ENCODE measurements at regions not wholly inside any gene's neighbourhood (a gene's known extent, or its start where the extent isn't known, plus 50 kb on each side); places are given as distances from the start of the nearest gene placed in this dataset.
"Not testable (repeated sequence)": the region's sequence is repeated elsewhere in the genome, so short reads cannot be mapped to it uniquely, and the experiment has no call there.

- Mint-ChIP-seq H3K27me3 (peaks cover 17% of the 10 kb centered on the region), H3K4me3 (no peak overlapping the region), H3K4me1 (ENCODE audit: low read depth) (no peaks in the 10 kb centered on the region), H3K27ac (no peak overlapping the region), H3K36me3 (peaks cover 6% of the 10 kb centered on the region), H3K9me3 (ENCODE audit: low read depth) (peaks cover 11% of the 10 kb centered on the region)
These were observed 64.0 kb downstream of the TBR1 start for GRCh38 chr2:161480123-161480522.

- Mint-ChIP-seq H3K27me3 (peaks cover 11% of the 10 kb centered on the region), H3K4me3 (no peak overlapping the region), H3K27ac (no peak overlapping the region), H3K4me1 (ENCODE audit: low read depth) (no peaks in the 10 kb centered on the region), H3K9me3 (ENCODE audit: low read depth) (peaks cover 11% of the 10 kb centered on the region), H3K36me3 (peaks cover 6% of the 10 kb centered on the region)
These were observed 65.5 kb downstream of the TBR1 start for GRCh38 chr2:161481619-161482018.

DNA sequence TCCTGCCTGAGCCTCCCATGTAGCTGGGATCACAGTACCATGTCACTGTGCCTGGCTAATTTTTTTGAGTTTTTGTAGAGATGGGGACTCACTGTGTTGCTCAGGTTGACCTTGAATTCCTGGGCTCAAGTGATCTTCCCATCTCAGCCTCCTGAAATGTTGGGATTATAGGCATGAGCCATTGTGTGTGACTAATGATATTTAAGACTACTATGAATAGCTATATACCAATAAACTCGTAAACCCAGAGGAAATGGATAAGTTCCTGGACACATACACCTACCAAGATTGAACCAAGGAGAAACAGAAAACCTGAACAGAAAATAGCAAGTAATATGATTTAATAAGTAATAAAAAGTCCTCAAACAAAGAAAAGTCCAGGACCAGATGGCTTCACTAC, 68.0 kb downstream of the TBR1 start:
- Mint-ChIP-seq H3K4me1 (ENCODE audit: low read depth) (no peaks in the 10 kb centered on the region), H3K9me3 (ENCODE audit: low read depth) (peaks cover 11% of the 10 kb centered on the region), H3K27me3 (peaks cover 14% of the 10 kb centered on the region), H3K4me3 (no peak overlapping the region), H3K36me3 (peaks cover 6% of the 10 kb centered on the region), H3K27ac (no peak overlapping the region)

DNA sequence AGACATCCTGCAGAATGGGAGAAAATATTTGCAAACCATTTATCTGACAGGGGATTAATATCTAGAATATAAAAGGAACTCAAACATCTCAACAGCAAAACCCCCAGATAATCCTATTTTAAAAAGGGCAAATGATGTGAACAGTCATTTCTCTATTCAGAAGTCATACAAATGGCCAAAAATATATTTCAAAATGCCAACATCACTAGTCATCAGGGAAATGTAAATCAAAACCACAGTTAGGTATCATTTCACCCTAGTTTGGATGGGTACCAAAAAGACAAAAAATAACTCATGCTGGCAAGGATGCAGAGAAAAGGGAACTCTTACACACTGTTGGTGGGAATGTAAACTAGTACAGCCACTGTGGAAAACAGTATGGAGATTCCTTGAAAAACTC, 70.0 kb downstream of the TBR1 start:
- Mint-ChIP-seq H3K27me3 (peaks cover 17% of the 10 kb centered on the region), H3K9me3 (ENCODE audit: low read depth) (peaks cover 5% of the 10 kb centered on the region), H3K4me3 (no peak overlapping the region), H3K36me3 (peaks cover 3% of the 10 kb centered on the region), H3K27ac (no peak overlapping the region), H3K4me1 (ENCODE audit: low read depth) (no peaks in the 10 kb centered on the region)

DNA sequence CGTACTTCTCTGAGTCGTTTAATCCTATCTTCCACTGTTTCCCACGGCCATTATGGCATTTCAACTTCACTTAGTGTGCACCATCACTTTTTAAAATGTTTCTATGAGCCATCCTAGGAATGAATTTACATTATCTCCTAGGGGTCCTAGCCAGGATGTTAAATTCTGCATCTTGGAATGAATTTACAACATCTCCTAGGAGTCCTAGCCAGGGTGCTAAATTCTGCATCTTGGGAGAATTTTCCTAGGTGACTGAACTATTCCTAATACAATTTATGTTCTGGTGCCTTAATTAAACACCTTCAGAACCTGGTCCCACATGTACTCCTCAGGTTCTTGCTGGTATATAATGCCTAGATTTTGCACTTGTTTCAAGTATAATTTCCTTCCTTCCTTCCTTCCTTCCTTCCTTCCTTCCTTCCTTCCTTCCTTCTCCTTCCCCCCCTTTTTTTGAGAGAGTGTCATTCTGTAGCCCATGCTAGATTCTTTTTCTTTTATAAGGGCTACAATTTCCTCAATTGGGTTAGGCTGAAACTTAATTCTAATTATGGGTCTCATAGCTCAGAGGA, 72.1 kb downstream of the TBR1 start:
- H3K27ac Mint-ChIP-seq: no peak overlapping the region
- H3K36me3 Mint-ChIP-seq: no peaks in the 10 kb centered on the region
- no peaks in the 10 kb centered on the region for H3K4me1 Mint-ChIP-seq (ENCODE audit: low read depth)
- no peaks in the 10 kb centered on the region for H3K9me3 Mint-ChIP-seq (ENCODE audit: low read depth)
- H3K27me3 Mint-ChIP-seq: peaks cover 15% of the 10 kb centered on the region
- no peak overlapping the region for H3K4me3 Mint-ChIP-seq

- peaks cover 12% of the 10 kb centered on the region for H3K27me3 Mint-ChIP-seq
- no peaks in the 10 kb centered on the region for H3K9me3 Mint-ChIP-seq (ENCODE audit: low read depth)
- H3K36me3 Mint-ChIP-seq: no peaks in the 10 kb centered on the region
- no peaks in the 10 kb centered on the region for H3K4me1 Mint-ChIP-seq (ENCODE audit: low read depth)
- no peak overlapping the region for H3K4me3 Mint-ChIP-seq
- no peak overlapping the region for H3K27ac Mint-ChIP-seq
These were observed 72.8 kb downstream of the TBR1 start for GRCh38 chr2:161488879-161489278.

DNA sequence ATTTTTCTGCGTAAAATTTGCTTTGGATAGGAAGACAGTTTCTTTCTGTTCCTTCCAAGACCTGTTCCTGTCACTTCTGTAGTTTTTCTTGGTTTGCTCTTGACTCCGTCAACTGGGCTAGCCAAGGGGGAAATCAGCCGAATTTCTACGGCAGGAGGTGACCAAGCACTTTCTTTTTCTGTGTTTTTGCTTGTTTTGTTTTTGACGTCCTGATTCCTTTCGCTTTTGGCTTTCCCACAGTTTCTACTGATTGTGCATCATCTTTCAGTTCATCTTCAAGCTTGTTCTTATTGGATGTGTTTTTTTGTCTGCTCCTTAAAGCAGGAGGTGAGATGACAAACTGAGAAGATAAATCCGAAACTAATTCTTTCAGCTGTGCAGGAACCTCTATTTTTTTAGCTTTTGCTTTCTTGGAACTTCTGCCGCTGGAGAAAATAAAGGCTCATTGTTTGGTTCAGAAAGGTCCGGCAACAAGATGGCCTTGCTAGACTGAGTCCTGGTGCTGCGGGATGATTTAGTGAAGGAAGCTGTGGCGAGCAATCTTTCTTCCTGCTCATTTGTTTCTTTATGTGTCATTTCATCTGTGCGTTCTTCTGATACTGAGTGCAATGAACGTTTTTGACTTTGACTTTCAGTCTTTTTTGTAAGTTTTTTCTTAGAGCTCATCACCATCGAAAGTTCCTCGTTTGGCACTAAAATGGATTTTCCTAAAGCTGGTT, 85.0 kb downstream of the TBR1 start:
- peaks cover 11% of the 10 kb centered on the region for H3K4me1 Mint-ChIP-seq (ENCODE audit: low read depth)
- not testable (repeated sequence) for H3K36me3 Mint-ChIP-seq; H3K9me3 Mint-ChIP-seq (ENCODE audit: low read depth); H3K27ac Mint-ChIP-seq
- peaks cover 25% of the 10 kb centered on the region for H3K27me3 Mint-ChIP-seq
- H3K4me3 Mint-ChIP-seq: peak overlapping the region; percentile 78

GRCh38 chr2:161502279-161502678, 86.2 kb downstream of the TBR1 start:
- H3K4me1 Mint-ChIP-seq (ENCODE audit: low read depth): peaks cover 11% of the 10 kb centered on the region
- H3K9me3 Mint-ChIP-seq (ENCODE audit: low read depth); H3K4me3 Mint-ChIP-seq; H3K27ac Mint-ChIP-seq; H3K36me3 Mint-ChIP-seq: not testable (repeated sequence)
- peaks cover 23% of the 10 kb centered on the region for H3K27me3 Mint-ChIP-seq

DNA sequence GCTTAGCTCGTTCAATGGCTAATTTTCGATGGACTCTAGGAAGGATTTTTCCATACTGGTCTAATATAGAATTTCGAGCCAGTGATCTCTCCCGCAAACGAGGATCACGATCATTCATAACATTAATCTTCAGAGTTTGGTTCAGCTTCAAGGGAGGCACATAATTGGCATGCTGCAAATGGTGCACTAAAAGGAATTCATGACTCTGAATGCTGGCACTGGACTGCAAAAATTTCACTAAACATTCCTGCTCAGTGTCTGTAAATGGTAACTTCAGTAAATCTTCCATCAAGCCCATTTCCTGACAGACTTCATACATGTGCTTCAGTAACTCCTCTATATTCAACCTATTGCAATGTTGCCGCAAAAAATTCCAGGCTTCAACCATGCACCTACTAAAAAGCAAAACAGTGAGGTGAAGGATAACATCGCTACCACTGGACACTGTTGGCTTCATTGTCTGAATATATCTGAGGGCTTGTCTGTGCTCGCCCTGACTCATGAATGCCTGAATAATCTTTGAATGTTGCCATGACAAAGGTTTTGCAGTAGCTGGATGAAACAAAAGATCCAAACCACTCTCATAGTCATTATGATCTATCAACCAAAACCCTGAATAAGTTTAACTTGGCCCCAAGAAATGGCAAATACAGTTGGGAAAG, 88.7 kb downstream of the TBR1 start:
- not testable (repeated sequence) for H3K36me3 Mint-ChIP-seq; H3K4me3 Mint-ChIP-seq; H3K9me3 Mint-ChIP-seq (ENCODE audit: low read depth); H3K27ac Mint-ChIP-seq
- Mint-ChIP-seq H3K27me3 (peaks cover 21% of the 10 kb centered on the region), H3K4me1 (ENCODE audit: low read depth) (peaks cover 11% of the 10 kb centered on the region)

GRCh38 chr2:161505466-161505865, 89.4 kb downstream of the TBR1 start:
- H3K36me3 Mint-ChIP-seq; H3K4me3 Mint-ChIP-seq; H3K9me3 Mint-ChIP-seq (ENCODE audit: low read depth); H3K27ac Mint-ChIP-seq: not testable (repeated sequence)
- H3K4me1 Mint-ChIP-seq (ENCODE audit: low read depth): peaks cover 11% of the 10 kb centered on the region
- H3K27me3 Mint-ChIP-seq: peaks cover 21% of the 10 kb centered on the region

DNA sequence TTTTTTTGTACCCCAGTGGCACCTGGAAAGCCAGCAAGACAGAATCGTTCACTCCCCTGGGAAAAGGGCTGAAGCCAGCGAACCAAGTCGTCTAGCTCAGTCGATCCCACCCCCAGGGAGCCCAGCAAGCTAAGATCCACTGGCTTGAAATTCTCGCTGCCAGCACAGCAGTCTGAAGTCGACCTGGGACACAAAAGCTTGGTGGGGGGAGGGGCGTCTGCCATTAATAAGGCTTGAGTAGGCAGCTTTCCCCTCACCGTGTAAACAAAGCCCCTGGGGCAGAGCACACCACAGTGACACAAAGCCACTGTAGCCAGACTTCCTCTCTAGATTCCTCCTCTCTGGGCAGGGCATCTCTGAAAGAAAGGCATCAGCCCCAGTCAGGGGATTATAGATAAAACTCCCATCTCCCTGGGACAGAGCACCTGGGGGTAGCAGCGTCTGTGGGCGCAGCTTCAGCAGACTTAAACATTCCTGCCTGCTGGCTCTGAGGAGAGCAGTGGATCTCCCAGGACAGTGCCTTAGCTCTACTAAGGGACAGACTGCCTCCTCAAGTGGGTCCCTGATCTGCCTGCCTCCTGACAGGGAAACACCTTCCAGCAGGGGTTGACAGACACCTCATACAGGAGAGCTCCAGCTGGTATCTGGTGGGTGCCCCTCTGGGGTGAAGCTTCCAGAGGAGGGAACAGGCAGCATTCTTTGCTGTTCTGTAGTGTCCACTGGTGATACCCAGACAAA, 97.4 kb downstream of the TBR1 start:
- not testable (repeated sequence) for H3K27me3 Mint-ChIP-seq; H3K27ac Mint-ChIP-seq; H3K4me1 Mint-ChIP-seq (ENCODE audit: low read depth); H3K36me3 Mint-ChIP-seq; H3K9me3 Mint-ChIP-seq (ENCODE audit: low read depth); H3K4me3 Mint-ChIP-seq

GRCh38 chr2:161522796-161523195, 101.4 kb upstream of the SLC4A10 start:
- Mint-ChIP-seq H3K27me3 (peaks cover 2% of the 10 kb centered on the region), H3K9me3 (ENCODE audit: low read depth) (peaks cover 18% of the 10 kb centered on the region), H3K4me1 (ENCODE audit: low read depth) (no peaks in the 10 kb centered on the region), H3K4me3 (no peak overlapping the region), H3K36me3 (peaks cover 2% of the 10 kb centered on the region), H3K27ac (no peak overlapping the region)

GRCh38 chr2:161533218-161533617, 91.0 kb upstream of the SLC4A10 start:
- Mint-ChIP-seq H3K27ac (no peak overlapping the region), H3K27me3 (peaks cover 21% of the 10 kb centered on the region), H3K4me1 (ENCODE audit: low read depth) (no peaks in the 10 kb centered on the region), H3K4me3 (no peak overlapping the region), H3K9me3 (ENCODE audit: low read depth) (peaks cover 12% of the 10 kb centered on the region), H3K36me3 (no peaks in the 10 kb centered on the region)

GRCh38 chr2:161546635-161547034, 77.6 kb upstream of the SLC4A10 start:
- no peak overlapping the region for H3K4me3 Mint-ChIP-seq
- H3K36me3 Mint-ChIP-seq: no peaks in the 10 kb centered on the region
- no peaks in the 10 kb centered on the region for H3K9me3 Mint-ChIP-seq (ENCODE audit: low read depth)
- H3K27ac Mint-ChIP-seq: no peak overlapping the region
- H3K27me3 Mint-ChIP-seq: peaks cover 2% of the 10 kb centered on the region
- no peaks in the 10 kb centered on the region for H3K4me1 Mint-ChIP-seq (ENCODE audit: low read depth)

DNA sequence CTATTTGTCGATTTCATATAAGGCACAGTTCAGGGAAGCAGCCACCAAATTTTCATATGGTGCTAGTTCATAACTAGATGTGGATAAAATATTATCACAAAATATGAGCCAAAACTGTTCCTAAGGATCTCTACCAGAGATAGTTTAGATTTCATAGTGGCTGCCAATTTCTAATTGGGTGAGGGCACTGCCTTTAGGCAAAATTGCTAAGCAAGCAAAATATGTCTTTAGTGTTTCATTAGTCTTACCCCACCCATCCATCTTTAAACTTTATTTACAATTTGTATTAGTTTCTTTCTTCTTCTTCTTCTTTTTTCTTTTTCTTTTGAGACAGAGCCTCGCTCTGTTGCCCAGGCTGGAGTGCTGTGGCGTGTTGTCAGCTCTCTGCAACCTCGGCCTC, 77.1 kb upstream of the SLC4A10 start:
- Mint-ChIP-seq H3K4me1 (ENCODE audit: low read depth) (no peaks in the 10 kb centered on the region), H3K36me3 (no peaks in the 10 kb centered on the region), H3K27me3 (peaks cover 2% of the 10 kb centered on the region), H3K4me3 (no peak overlapping the region), H3K27ac (no peak overlapping the region), H3K9me3 (ENCODE audit: low read depth) (no peaks in the 10 kb centered on the region)
